Sigmoid colon (tissue), 4 donors: ENCODE measurements at regions not wholly inside any gene's neighbourhood (a gene's known extent, or its start where the extent isn't known, plus 50 kb on each side); places are given as distances from the start of the nearest gene placed in this dataset.

Experiments
- CTCF ChIP-seq, 4 experiments: fragments of 450-650 bp in 3 of 4; fragments of 200-600 bp in 1 of 4; IDR thresholded peaks; one replicate each; pipeline ENCODE4 v1.5.1; 2016 to 2019; ENCODE audit warnings: antibody characterized with exemption in 4 of 4, mild to moderate bottlenecking in 3 of 4, moderate library complexity in 2 of 4
- EP300 ChIP-seq, 4 donors: sonication (generic); formaldehyde crosslinking; IDR thresholded peaks; one replicate each; pipeline ENCODE4 v1.6.1; 2017; ENCODE audit warnings: antibody characterized with exemption in 4 of 4
- POLR2A ChIP-seq, 2 donors: fragments of 450-650 bp; IDR thresholded peaks; one replicate each; pipeline ENCODE4 v1.6.1; 2016; ENCODE audit warnings: antibody characterized with exemption in 2 of 2, mild to moderate bottlenecking in 2 of 2, moderate library complexity in 2 of 2

- TF ChIP-seq CTCF (IDR thresholded peaks at IDR 0.05) (no peak), POLR2A (IDR thresholded peaks at IDR 0.05) (no peak), EP300 (IDR thresholded peaks at IDR 0.05) (no peak)
Measured at GRCh38 chr2:18372641-18373040, 187.8 kb downstream of the RDH14 start.
